WTC11 (cell line): ENCODE measurements at regions not wholly inside any gene's neighbourhood (a gene's known extent, or its start where the extent isn't known, plus 50 kb on each side); places are given as distances from the start of the nearest gene placed in this dataset.

ENCODE experiments used
- ATF2 ChIP-seq: sonication (generic); formaldehyde crosslinking; IDR thresholded peaks from 2 replicates; pipeline ENCODE4 v1.8.1; 2022; ENCODE audit warnings: low read depth, missing genetic modification reagents, borderline replicate concordance
- CBFB ChIP-seq: sonication (generic); formaldehyde crosslinking; IDR thresholded peaks from 2 replicates; pipeline ENCODE4 v1.8.1; 2022; ENCODE audit warnings: mild to moderate bottlenecking, low read depth, missing genetic modification reagents
- CTCF ChIP-seq: fragments of 200-600 bp; IDR thresholded peaks from 2 replicates; pipeline ENCODE4 v1.8.0; 2022; ENCODE audit warnings: antibody characterized with exemption
- IRF1 ChIP-seq: sonication (generic); formaldehyde crosslinking; IDR thresholded peaks from 2 replicates; pipeline ENCODE4 v1.8.0; 2023; ENCODE audit warnings: missing genetic modification reagents
- NFYB ChIP-seq: sonication (generic); formaldehyde crosslinking; conservative IDR thresholded peaks from 2 replicates; pipeline ENCODE4 v1.8.0; 2022; ENCODE audit warnings: low read depth, missing genetic modification reagents
- RORB ChIP-seq: fragments of 250-450 bp; sonication (Bioruptor Pico); IDR thresholded peaks from 2 replicates; pipeline ENCODE4 v1.9.0; 2021; ENCODE audit warnings: mild to moderate bottlenecking
- STAT6 ChIP-seq: sonication (generic); formaldehyde crosslinking; conservative IDR thresholded peaks from 2 replicates; pipeline ENCODE4 v1.8.1; 2023; ENCODE audit warnings: mild to moderate bottlenecking, low read depth, missing genetic modification reagents, moderate library complexity
- USF2 ChIP-seq: sonication (generic); formaldehyde crosslinking; IDR thresholded peaks from 2 replicates; pipeline ENCODE4 v1.8.1; 2023; ENCODE audit warnings: mild to moderate bottlenecking, missing genetic modification reagents, moderate library complexity
- ZBTB21 ChIP-seq: sonication (generic); formaldehyde crosslinking; IDR thresholded peaks from 2 replicates; pipeline ENCODE4 v1.8.1; 2023; ENCODE audit warnings: mild to moderate bottlenecking, missing genetic modification reagents, borderline replicate concordance
- ZNF232 ChIP-seq: sonication (generic); formaldehyde crosslinking; IDR thresholded peaks from 2 replicates; pipeline ENCODE4 v1.8.0; 2022; ENCODE audit warnings: mild to moderate bottlenecking, missing genetic modification reagents
- ZNF416 ChIP-seq: fragments of 250-450 bp; sonication (Bioruptor Pico); IDR thresholded peaks from 2 replicates; pipeline ENCODE4 v1.9.0; 2021; ENCODE audit warnings: mild to moderate bottlenecking, inconsistent platforms

- no peak for TF ChIP-seq USF2 (CRISPR knock-in tag)
- TF ChIP-seq CTCF = no peak
- TF ChIP-seq ZBTB21 (CRISPR knock-in tag) = no peak
- no peak for TF ChIP-seq ZNF232 (CRISPR knock-in tag)
- TF ChIP-seq CBFB = no peak
- no peak for TF ChIP-seq ATF2
- TF ChIP-seq IRF1 (CRISPR knock-in tag) = no peak
- no peak for TF ChIP-seq RORB (CRISPR knock-in tag)
- no peak for TF ChIP-seq NFYB (CRISPR knock-in tag)
- no peak for TF ChIP-seq STAT6
- no peak for TF ChIP-seq ZNF416
Measured at GRCh38 chr7:119916501-119916900, 356.5 kb upstream of the KCND2 start.
